RKO (cell line): ENCODE measurements at regions not wholly inside any gene's neighbourhood (a gene's known extent, or its start where the extent isn't known, plus 50 kb on each side); places are given as distances from the start of the nearest gene placed in this dataset.

ENCODE experiments used
- DNase-seq: peaks from one replicate; pipeline ENCODE4 v3.0.0-alpha.2; 2016; ENCODE audit warnings: low spot score

- no peak for DNase-seq
These were observed 75.7 kb upstream of the UBL3 start for GRCh38 chr13:29926098-29926476.

GRCh38 chr13:29925457-29926097, 75.2 kb upstream of the UBL3 start:
- no peak for DNase-seq

GRCh38 chr13:29924482-29925350, 74.3 kb upstream of the UBL3 start:
- peak; percentile 33 for DNase-seq

GRCh38 chr13:29923554-29924481, 73.4 kb upstream of the UBL3 start:
- peak; percentile 96 for DNase-seq

GRCh38 chr13:29922896-29923295, 72.5 kb upstream of the UBL3 start:
- peak; percentile 42 for DNase-seq

- DNase-seq = no peak
These were observed 71.9 kb upstream of the UBL3 start for GRCh38 chr13:29922281-29922821.

- no peak for DNase-seq
These were observed 71.1 kb upstream of the UBL3 start for GRCh38 chr13:29921542-29921941.

GRCh38 chr13:29920025-29920643, 69.7 kb upstream of the UBL3 start:
- DNase-seq = no peak

GRCh38 chr13:29918845-29919244, 68.4 kb upstream of the UBL3 start:
- no peak for DNase-seq

- DNase-seq = no peak
These were observed 67.2 kb upstream of the UBL3 start for GRCh38 chr13:29917650-29918049.

GRCh38 chr13:29914581-29914980, 64.2 kb upstream of the UBL3 start:
- DNase-seq = no peak

GRCh38 chr13:29911781-29912418, 61.5 kb upstream of the UBL3 start:
- no peak for DNase-seq

- DNase-seq = peak; percentile 41
These were observed 59.7 kb upstream of the UBL3 start for GRCh38 chr13:29909975-29910674.

- no peak for DNase-seq
These were observed 58.8 kb upstream of the UBL3 start for GRCh38 chr13:29909081-29909730.

- no peak for DNase-seq
These were observed 58.1 kb upstream of the UBL3 start for GRCh38 chr13:29908416-29909080.

- DNase-seq = no peak
These were observed 57.3 kb upstream of the UBL3 start for GRCh38 chr13:29907670-29908069.

- no peak for DNase-seq
These were observed 56.1 kb upstream of the UBL3 start for GRCh38 chr13:29906432-29907011.

GRCh38 chr13:29905845-29906244, 55.4 kb upstream of the UBL3 start:
- DNase-seq = no peak

GRCh38 chr13:29903996-29904395, 53.6 kb upstream of the UBL3 start:
- DNase-seq = no peak
